Panc1 (cell line): ENCODE measurements at regions not wholly inside any gene's neighbourhood (a gene's known extent, or its start where the extent isn't known, plus 50 kb on each side); places are given as distances from the start of the nearest gene placed in this dataset.

Source experiments
- TF ChIP-seq, protein P1 (sequence below), 2 experiments: IDR thresholded peaks; 2 replicates each; pipeline ENCODE4 v1.6.1; 2011 to 2012; ENCODE audit warnings: low read depth in 2 of 2, control low read depth in 1 of 2, low read length in 1 of 2, mild to moderate bottlenecking in 1 of 2, moderate library complexity in 1 of 2; ENCODE audit not compliant: insufficient read depth in 1 of 2
- TF ChIP-seq, protein P2 (sequence below): fragments of 450-650 bp; IDR thresholded peaks from 2 replicates; pipeline ENCODE4 v1.5.1; 2017; ENCODE audit warnings: mild to moderate bottlenecking

DNA sequence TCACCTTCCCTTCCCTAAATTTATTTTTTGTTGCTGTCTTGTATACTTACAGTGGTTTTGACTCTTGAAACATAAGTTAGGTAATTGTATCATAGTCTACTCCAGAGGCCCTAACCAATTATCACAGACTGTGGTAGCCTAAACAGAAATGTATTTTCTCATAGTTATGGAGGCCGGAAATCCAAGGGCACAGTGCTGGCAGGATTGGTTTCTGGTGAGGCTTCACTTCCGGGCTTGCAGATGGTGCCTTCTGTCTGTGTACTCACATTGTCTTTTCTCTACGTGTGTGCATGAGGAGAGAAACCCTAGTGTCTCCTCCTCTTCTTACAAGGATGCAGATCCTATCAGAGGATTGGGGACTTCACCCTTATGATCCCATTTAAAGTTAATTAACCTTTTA, 290.2 kb upstream of the KCNMB2 start:
- TF ChIP-seq, protein P1, sequence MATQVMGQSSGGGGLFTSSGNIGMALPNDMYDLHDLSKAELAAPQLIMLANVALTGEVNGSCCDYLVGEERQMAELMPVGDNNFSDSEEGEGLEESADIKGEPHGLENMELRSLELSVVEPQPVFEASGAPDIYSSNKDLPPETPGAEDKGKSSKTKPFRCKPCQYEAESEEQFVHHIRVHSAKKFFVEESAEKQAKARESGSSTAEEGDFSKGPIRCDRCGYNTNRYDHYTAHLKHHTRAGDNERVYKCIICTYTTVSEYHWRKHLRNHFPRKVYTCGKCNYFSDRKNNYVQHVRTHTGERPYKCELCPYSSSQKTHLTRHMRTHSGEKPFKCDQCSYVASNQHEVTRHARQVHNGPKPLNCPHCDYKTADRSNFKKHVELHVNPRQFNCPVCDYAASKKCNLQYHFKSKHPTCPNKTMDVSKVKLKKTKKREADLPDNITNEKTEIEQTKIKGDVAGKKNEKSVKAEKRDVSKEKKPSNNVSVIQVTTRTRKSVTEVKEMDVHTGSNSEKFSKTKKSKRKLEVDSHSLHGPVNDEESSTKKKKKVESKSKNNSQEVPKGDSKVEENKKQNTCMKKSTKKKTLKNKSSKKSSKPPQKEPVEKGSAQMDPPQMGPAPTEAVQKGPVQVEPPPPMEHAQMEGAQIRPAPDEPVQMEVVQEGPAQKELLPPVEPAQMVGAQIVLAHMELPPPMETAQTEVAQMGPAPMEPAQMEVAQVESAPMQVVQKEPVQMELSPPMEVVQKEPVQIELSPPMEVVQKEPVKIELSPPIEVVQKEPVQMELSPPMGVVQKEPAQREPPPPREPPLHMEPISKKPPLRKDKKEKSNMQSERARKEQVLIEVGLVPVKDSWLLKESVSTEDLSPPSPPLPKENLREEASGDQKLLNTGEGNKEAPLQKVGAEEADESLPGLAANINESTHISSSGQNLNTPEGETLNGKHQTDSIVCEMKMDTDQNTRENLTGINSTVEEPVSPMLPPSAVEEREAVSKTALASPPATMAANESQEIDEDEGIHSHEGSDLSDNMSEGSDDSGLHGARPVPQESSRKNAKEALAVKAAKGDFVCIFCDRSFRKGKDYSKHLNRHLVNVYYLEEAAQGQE (IDR thresholded peaks at IDR 0.05; ENCODE audit: insufficient read depth in 1 of 2, low read depth in 2 of 2, low read length in 1 of 2), result no peak
- TF ChIP-seq, protein P2, sequence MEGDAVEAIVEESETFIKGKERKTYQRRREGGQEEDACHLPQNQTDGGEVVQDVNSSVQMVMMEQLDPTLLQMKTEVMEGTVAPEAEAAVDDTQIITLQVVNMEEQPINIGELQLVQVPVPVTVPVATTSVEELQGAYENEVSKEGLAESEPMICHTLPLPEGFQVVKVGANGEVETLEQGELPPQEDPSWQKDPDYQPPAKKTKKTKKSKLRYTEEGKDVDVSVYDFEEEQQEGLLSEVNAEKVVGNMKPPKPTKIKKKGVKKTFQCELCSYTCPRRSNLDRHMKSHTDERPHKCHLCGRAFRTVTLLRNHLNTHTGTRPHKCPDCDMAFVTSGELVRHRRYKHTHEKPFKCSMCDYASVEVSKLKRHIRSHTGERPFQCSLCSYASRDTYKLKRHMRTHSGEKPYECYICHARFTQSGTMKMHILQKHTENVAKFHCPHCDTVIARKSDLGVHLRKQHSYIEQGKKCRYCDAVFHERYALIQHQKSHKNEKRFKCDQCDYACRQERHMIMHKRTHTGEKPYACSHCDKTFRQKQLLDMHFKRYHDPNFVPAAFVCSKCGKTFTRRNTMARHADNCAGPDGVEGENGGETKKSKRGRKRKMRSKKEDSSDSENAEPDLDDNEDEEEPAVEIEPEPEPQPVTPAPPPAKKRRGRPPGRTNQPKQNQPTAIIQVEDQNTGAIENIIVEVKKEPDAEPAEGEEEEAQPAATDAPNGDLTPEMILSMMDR, result no peak
